G401.6 (cell line): ENCODE measurements at regions not wholly inside any gene's neighbourhood (a gene's known extent, or its start where the extent isn't known, plus 50 kb on each side); places are given as distances from the start of the nearest gene placed in this dataset.

Source experiments
- FAIRE-seq: peaks from 2 replicates; lab custom pipeline; 2012; peaks lifted over from hg19 to GRCh38; lab: Jason Lieb, UNC

- FAIRE-seq: no peak
These were observed 610.9 kb upstream of the SALL3 start for GRCh38 chr18:78368726-78369125.

- no peak for FAIRE-seq
These were observed 603.6 kb upstream of the SALL3 start for GRCh38 chr18:78376046-78376445.

GRCh38 chr18:78378403-78378802, 601.2 kb upstream of the SALL3 start:
- FAIRE-seq: no peak

GRCh38 chr18:78378983-78379382, 600.6 kb upstream of the SALL3 start:
- FAIRE-seq: no peak

GRCh38 chr18:78390348-78390951, 589.2 kb upstream of the SALL3 start:
- FAIRE-seq: no peak

GRCh38 chr18:78390952-78391348, 588.7 kb upstream of the SALL3 start:
- FAIRE-seq: no peak

GRCh38 chr18:78393086-78393862, 586.3 kb upstream of the SALL3 start:
- no peak for FAIRE-seq

- no peak for FAIRE-seq
These were observed 583.5 kb upstream of the SALL3 start for GRCh38 chr18:78396077-78396476.

GRCh38 chr18:78396756-78397155, 582.9 kb upstream of the SALL3 start:
- FAIRE-seq: no peak

- FAIRE-seq: no peak
These were observed 579.6 kb upstream of the SALL3 start for GRCh38 chr18:78399992-78400503.

GRCh38 chr18:78402440-78402839, 577.2 kb upstream of the SALL3 start:
- no peak for FAIRE-seq

GRCh38 chr18:78402966-78403365, 576.7 kb upstream of the SALL3 start:
- FAIRE-seq: no peak

- no peak for FAIRE-seq
These were observed 576.2 kb upstream of the SALL3 start for GRCh38 chr18:78403371-78403770.

- no peak for FAIRE-seq
These were observed 573.9 kb upstream of the SALL3 start for GRCh38 chr18:78405763-78406162.

- FAIRE-seq: no peak
These were observed 572.7 kb upstream of the SALL3 start for GRCh38 chr18:78406743-78407465.

GRCh38 chr18:78407466-78407844, 572.2 kb upstream of the SALL3 start:
- FAIRE-seq: no peak

GRCh38 chr18:78408623-78409022, 571.0 kb upstream of the SALL3 start:
- FAIRE-seq: no peak

GRCh38 chr18:78410094-78410786, 569.4 kb upstream of the SALL3 start:
- no peak for FAIRE-seq

GRCh38 chr18:78411539-78411938, 568.1 kb upstream of the SALL3 start:
- no peak for FAIRE-seq

GRCh38 chr18:78414302-78414701, 565.3 kb upstream of the SALL3 start:
- no peak for FAIRE-seq

GRCh38 chr18:78416853-78417252, 562.8 kb upstream of the SALL3 start:
- FAIRE-seq: no peak

- FAIRE-seq: no peak
These were observed 561.2 kb upstream of the SALL3 start for GRCh38 chr18:78418379-78418778.

GRCh38 chr18:78419171-78419570, 560.4 kb upstream of the SALL3 start:
- no peak for FAIRE-seq
